Activated CD4-positive, alpha-beta T cell treated with anti-CD3 and anti-CD28 coated beads for 36 hours (primary cell): ENCODE measurements at regions not wholly inside any gene's neighbourhood (a gene's known extent, or its start where the extent isn't known, plus 50 kb on each side); places are given as distances from the start of the nearest gene placed in this dataset.

ENCODE experiments used
- ATAC-seq: fragments of 200-7000 bp; cut with Tn5 transposase; one replicate; pipeline ENCODE4 v1.10.0; 2021; ENCODE audit warnings: mild to moderate bottlenecking, moderate library complexity
- CTCF ChIA-PET: fragments of 350-600 bp; sonication (Branson Sonifier 250); formaldehyde crosslinking; loops from one replicate; lab custom pipeline; 2021; ENCODE audit warnings: antibody characterized with exemption; lab: Charles Lee
- POLR2A ChIA-PET: fragments of 350-600 bp; sonication (Branson Sonifier 250); formaldehyde crosslinking; loops from one replicate; lab custom pipeline; 2021; ENCODE audit warnings: antibody characterized with exemption, inconsistent platforms; lab: Charles Lee
- DNase-seq: peaks from one replicate; pipeline ENCODE4 v3.0.0-alpha.2; 2020
- H3K27ac Mint-ChIP-seq: one replicate; pipeline ENCODE4 v1.8.0; 2021; ENCODE audit warnings: mixed read lengths
- H3K27me3 Mint-ChIP-seq: one replicate; pipeline ENCODE4 v1.8.0; 2021; ENCODE audit warnings: mixed read lengths
- H3K36me3 Mint-ChIP-seq: one replicate; pipeline ENCODE4 v1.8.0; 2021; ENCODE audit warnings: low read depth, mixed read lengths
- H3K4me1 Mint-ChIP-seq: one replicate; pipeline ENCODE4 v1.8.0; 2021; ENCODE audit warnings: mixed read lengths
- H3K4me3 Mint-ChIP-seq: one replicate; pipeline ENCODE4 v1.8.0; 2021; ENCODE audit warnings: mild to moderate bottlenecking, moderate library complexity, mixed read lengths
- H3K9me3 Mint-ChIP-seq: one replicate; pipeline ENCODE4 v1.8.0; 2021; ENCODE audit warnings: low read depth, mixed read lengths
- intact Hi-C, 2 experiments: fragments of 100-400 bp; cut with DNase I in 1 of 2; cut with micrococcal nuclease in 1 of 2; formaldehyde crosslinking; loops; one replicate each; pipeline versions ENCODE4 v1.14.2 to v1.15.1; 2022 to 2024; cut with DNase I, micrococcal nuclease

DNA sequence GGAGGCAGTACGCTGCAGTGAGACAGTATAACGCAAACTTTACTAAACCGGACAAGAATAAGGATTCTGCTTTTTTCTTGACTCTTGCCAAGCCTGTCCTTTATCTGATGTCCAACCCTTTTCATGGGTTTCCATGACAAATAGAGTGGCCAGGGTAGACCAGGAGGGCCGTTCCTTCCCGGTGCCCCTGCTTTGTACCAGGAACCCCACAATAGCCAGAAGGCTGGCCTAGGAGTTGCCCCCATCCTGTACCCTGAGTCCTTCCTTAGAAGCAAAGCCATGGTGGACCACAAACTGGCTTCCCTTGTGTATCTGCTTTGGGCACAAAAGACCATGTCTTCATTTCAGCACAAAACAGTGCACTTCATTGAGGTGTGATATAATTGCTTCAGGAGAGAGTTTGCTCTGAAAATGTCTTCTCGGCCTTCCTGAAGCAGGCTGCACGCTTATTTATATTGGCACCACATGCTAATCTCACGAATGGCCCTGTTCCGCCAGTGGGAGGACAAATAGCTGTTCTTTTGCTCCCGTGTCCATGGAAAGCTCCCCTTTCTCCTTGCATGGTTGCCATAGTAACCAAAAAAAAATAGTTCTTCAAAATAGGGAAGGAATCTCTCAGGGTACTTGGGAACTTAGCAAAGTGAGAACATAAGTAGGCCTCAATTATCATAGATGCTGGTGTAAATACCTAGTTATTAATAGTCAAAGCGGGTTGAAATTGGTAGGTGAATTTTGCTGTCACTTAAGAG, 222.1 kb downstream of the ZIC5 start:
- Mint-ChIP-seq H3K9me3 (no peaks in the 10 kb centered on the region), H3K27ac (no peak overlapping the region), H3K4me3 (no peak overlapping the region), H3K4me1 (no peaks in the 10 kb centered on the region), H3K36me3 (no peaks in the 10 kb centered on the region), H3K27me3 (no peaks in the 10 kb centered on the region)
- ChIA-PET POLR2A (interaction anchor here (0.7 kb wide), 1 partner anchor 660 kb away, joined by 4 read pairs; no protein-coding TSS in a partner anchor), CTCF (no interaction called here)
- intact Hi-C loops, result no loop called here
- no peak for DNase-seq
- no peak for ATAC-seq

GRCh38 chr13:99747403-99747710, 224.2 kb downstream of the ZIC5 start:
- ChIA-PET CTCF (no interaction called here), POLR2A (no interaction called here)
- DNase-seq (no peak), ATAC-seq (no peak)
- Mint-ChIP-seq H3K36me3 (no peaks in the 10 kb centered on the region), H3K4me3 (no peak overlapping the region), H3K27me3 (no peaks in the 10 kb centered on the region), H3K4me1 (no peaks in the 10 kb centered on the region), H3K27ac (no peak overlapping the region), H3K9me3 (no peaks in the 10 kb centered on the region)
- intact Hi-C loops, result no loop called here

GRCh38 chr13:99746637-99747402, 224.7 kb downstream of the ZIC5 start:
- ChIA-PET POLR2A (interaction anchor here (0.7 kb wide), 2 partner anchors 157 to 427 kb away, joined by 4 read pairs; no protein-coding TSS in a partner anchor), CTCF (interaction anchor here (1.5 kb wide), 1 partner anchor 90 kb away, joined by 3 read pairs; no protein-coding TSS in a partner anchor)
- Mint-ChIP-seq H3K27me3 (no peaks in the 10 kb centered on the region), H3K4me1 (no peaks in the 10 kb centered on the region), H3K27ac (no peak overlapping the region), H3K36me3 (no peaks in the 10 kb centered on the region), H3K4me3 (no peak overlapping the region), H3K9me3 (no peaks in the 10 kb centered on the region)
- ATAC-seq (no peak), DNase-seq (no peak)
- intact Hi-C loops, result no loop called here

DNA sequence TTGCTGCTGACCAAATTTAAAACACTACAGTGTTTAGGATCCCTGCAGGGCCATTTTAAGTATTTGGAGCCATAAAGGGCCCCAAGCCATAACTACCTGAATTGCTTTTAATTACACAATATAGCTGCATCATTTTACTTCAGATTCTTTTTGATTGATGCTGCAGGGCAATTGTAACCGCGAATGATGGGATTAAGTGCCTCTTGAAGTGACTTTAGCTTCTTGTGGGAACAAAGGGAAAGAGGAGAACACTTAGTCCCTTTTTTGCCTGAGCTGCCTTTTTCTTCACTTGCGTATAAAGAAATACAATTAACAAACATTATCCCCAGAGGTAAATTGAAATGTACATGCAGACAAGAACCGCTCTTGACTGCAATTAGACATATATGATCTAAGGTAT, 228.5 kb downstream of the ZIC5 start:
- no peak overlapping the region for H3K27ac Mint-ChIP-seq
- H3K4me3 Mint-ChIP-seq, result no peak overlapping the region
- intact Hi-C loops, result no loop called here
- no peaks in the 10 kb centered on the region for H3K9me3 Mint-ChIP-seq
- H3K4me1 Mint-ChIP-seq, result no peaks in the 10 kb centered on the region
- ATAC-seq (no peak), DNase-seq (no peak)
- CTCF ChIA-PET, result interaction anchor here (0.9 kb wide), 1 partner anchor 87 kb away, joined by 3 read pairs; no protein-coding TSS in a partner anchor
- no peaks in the 10 kb centered on the region for H3K36me3 Mint-ChIP-seq
- H3K27me3 Mint-ChIP-seq, result no peaks in the 10 kb centered on the region
- POLR2A ChIA-PET, result no interaction called here

GRCh38 chr13:99741960-99742359, 229.6 kb downstream of the ZIC5 start:
- Mint-ChIP-seq H3K4me3 (no peak overlapping the region), H3K27me3 (no peaks in the 10 kb centered on the region), H3K4me1 (no peaks in the 10 kb centered on the region), H3K36me3 (no peaks in the 10 kb centered on the region), H3K27ac (no peak overlapping the region), H3K9me3 (no peaks in the 10 kb centered on the region)
- ChIA-PET CTCF (no interaction called here), POLR2A (no interaction called here)
- ATAC-seq (no peak), DNase-seq (no peak)
- intact Hi-C loops, result no loop called here

DNA sequence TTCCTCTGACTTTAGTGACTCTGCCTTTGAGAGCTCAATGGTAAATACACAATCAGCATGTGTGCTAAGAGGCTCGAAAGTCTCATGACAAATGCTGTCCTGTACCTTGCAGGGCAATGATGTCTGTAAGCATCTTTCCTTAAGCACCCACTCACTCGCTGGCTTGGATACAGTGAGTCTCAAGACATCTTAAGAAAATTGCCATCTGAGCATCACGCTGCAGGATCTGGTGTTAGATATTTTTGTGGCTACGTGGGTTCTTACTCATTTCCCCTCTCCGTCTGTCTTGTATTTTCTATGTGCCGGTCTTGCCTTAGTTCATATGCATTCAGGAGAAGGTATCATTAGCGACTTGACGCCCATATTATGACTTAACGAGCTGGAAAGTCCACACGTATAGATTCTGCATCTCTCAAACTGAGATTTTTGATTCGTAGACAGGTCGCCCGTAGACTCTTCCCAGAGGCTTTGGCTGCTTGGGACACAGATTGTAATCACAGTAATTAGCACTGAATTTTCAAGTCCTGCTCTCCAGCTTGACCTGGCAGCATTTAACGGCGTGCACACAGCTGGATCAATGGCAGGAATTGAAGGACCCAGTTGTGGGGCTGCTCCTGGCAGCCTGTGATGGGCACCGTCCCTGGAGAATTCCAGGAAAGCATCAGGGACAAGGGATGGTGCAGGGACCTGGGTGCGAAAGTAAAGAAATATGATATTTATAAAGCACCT, 231.2 kb downstream of the ZIC5 start:
- ATAC-seq (no peak), DNase-seq (no peak)
- H3K27me3 Mint-ChIP-seq, result no peaks in the 10 kb centered on the region
- H3K4me1 Mint-ChIP-seq, result no peaks in the 10 kb centered on the region
- no peak overlapping the region for H3K4me3 Mint-ChIP-seq
- H3K9me3 Mint-ChIP-seq, result no peaks in the 10 kb centered on the region
- H3K36me3 Mint-ChIP-seq, result no peaks in the 10 kb centered on the region
- POLR2A ChIA-PET, result interaction anchor here (0.6 kb wide), 1 partner anchor 288 kb away, joined by 8 read pairs; no protein-coding TSS in a partner anchor
- CTCF ChIA-PET, result no interaction called here
- no peak overlapping the region for H3K27ac Mint-ChIP-seq
- intact Hi-C loops, result no loop called here

- Mint-ChIP-seq H3K36me3 (no peaks in the 10 kb centered on the region), H3K9me3 (no peaks in the 10 kb centered on the region), H3K27ac (no peak overlapping the region), H3K4me1 (no peaks in the 10 kb centered on the region), H3K4me3 (no peak overlapping the region), H3K27me3 (no peaks in the 10 kb centered on the region)
- ChIA-PET CTCF (no interaction called here), POLR2A (interaction anchor here (0.6 kb wide), 1 partner anchor 418 kb away, joined by 3 read pairs; no protein-coding TSS in a partner anchor)
- ATAC-seq (no peak), DNase-seq (no peak)
- intact Hi-C loops, result no loop called here
Observed at GRCh38 chr13:99738626-99739025, 232.9 kb downstream of the ZIC5 start.

GRCh38 chr13:99737481-99738245, 233.9 kb downstream of the ZIC5 start:
- Mint-ChIP-seq H3K4me1 (no peaks in the 10 kb centered on the region), H3K36me3 (no peaks in the 10 kb centered on the region), H3K27me3 (no peaks in the 10 kb centered on the region), H3K9me3 (no peaks in the 10 kb centered on the region), H3K27ac (no peak overlapping the region), H3K4me3 (no peak overlapping the region)
- POLR2A ChIA-PET, result interaction anchor here (0.6 kb wide), 1 partner anchor 773 kb away, joined by 3 read pairs; no protein-coding TSS in a partner anchor
- ATAC-seq (no peak), DNase-seq (no peak)
- CTCF ChIA-PET, result interaction anchor here (1.2 kb wide), 1 partner anchor 81 kb away, joined by 3 read pairs; no protein-coding TSS in a partner anchor
- intact Hi-C loops, result no loop called here

- intact Hi-C loops, result no loop called here
- CTCF ChIA-PET, result interaction anchor here (1.2 kb wide), 1 partner anchor 80 kb away, joined by 3 read pairs; no protein-coding TSS in a partner anchor
- ATAC-seq (no peak), DNase-seq (no peak)
- H3K4me3 Mint-ChIP-seq, result no peak overlapping the region
- H3K27me3 Mint-ChIP-seq, result no peaks in the 10 kb centered on the region
- no peaks in the 10 kb centered on the region for H3K9me3 Mint-ChIP-seq
- H3K4me1 Mint-ChIP-seq, result no peaks in the 10 kb centered on the region
- no peaks in the 10 kb centered on the region for H3K36me3 Mint-ChIP-seq
- H3K27ac Mint-ChIP-seq, result no peak overlapping the region
- POLR2A ChIA-PET, result no interaction called here
Observed at GRCh38 chr13:99736541-99736940, 235.0 kb downstream of the ZIC5 start.

- intact Hi-C loops, result no loop called here
- Mint-ChIP-seq H3K4me1 (no peaks in the 10 kb centered on the region), H3K9me3 (no peaks in the 10 kb centered on the region), H3K27me3 (no peaks in the 10 kb centered on the region), H3K4me3 (no peak overlapping the region), H3K36me3 (no peaks in the 10 kb centered on the region), H3K27ac (no peak overlapping the region)
- ChIA-PET CTCF (no interaction called here), POLR2A (no interaction called here)
- DNase-seq (no peak), ATAC-seq (no peak)
Observed at GRCh38 chr13:99734013-99734693, 232.9 kb downstream of the TM9SF2 start.
